A549 (cell line): ENCODE measurements at regions not wholly inside any gene's neighbourhood (a gene's known extent, or its start where the extent isn't known, plus 50 kb on each side); places are given as distances from the start of the nearest gene placed in this dataset.

Source experiments
- ATAC-seq, 2 experiments: fragments of 200-7000 bp in 1 of 2; fragments of >200 bp in 1 of 2; cut with Nextera tagmentation in 1 of 2; cut with Tn5 transposase in 1 of 2; 3 replicates each; pipeline versions ENCODE4 v1.8.0 to v1.9.1; 2018 to 2020; ENCODE audit warnings: mild to moderate bottlenecking in 1 of 2, moderate library complexity in 1 of 2
- CTCF ChIA-PET: fragments of 300-600 bp; sonication (Branson Sonifier 250); formaldehyde crosslinking; extraction: SDS; loops from one replicate; lab custom pipeline; 2021; ENCODE audit warnings: antibody characterized with exemption, inconsistent platforms; lab: Yijun Ruan, JAX
- POLR2A ChIA-PET: fragments of 350-600 bp; formaldehyde crosslinking; extraction: SDS; loops from one replicate; lab custom pipeline; 2021; ENCODE audit warnings: antibody characterized with exemption, inconsistent platforms; lab: Yijun Ruan, JAX
- DNase-seq, 2 experiments: peaks; one replicate each; pipeline versions ENCODE4 v3.0.0 to v3.0.0-alpha.2; 2011 to 2016; ENCODE audit warnings: low read depth in 1 of 2, low spot score in 1 of 2
- FAIRE-seq: peaks from 2 replicates; lab custom pipeline; 2011; peaks lifted over from hg19 to GRCh38; lab: Jason Lieb, UNC
- H3K27ac ChIP-seq, 2 experiments: fragments of >200 bp; sonication (Bioruptor Twin); formaldehyde crosslinking; 3 replicates each; pipeline ENCODE4 v1.5.1; 2016 to 2017
- H3K4me1 ChIP-seq: fragments of >200 bp; sonication (Bioruptor Twin); formaldehyde crosslinking; 3 replicates; pipeline ENCODE4 v1.6.1; 2016
- H3K4me2 ChIP-seq: fragments of >200 bp; sonication (Bioruptor Twin); formaldehyde crosslinking; 3 replicates; pipeline ENCODE4 v1.6.1; 2016
- H3K4me3 ChIP-seq: fragments of >200 bp; sonication (Bioruptor Twin); formaldehyde crosslinking; 3 replicates; pipeline ENCODE4 v1.5.1; 2016
- H3K9me3 ChIP-seq: fragments of >200 bp; sonication (Bioruptor Twin); formaldehyde crosslinking; 3 replicates; pipeline ENCODE4 v1.6.1; 2016
- CBX2 ChIP-seq: fragments of 200-600 bp; sonication (generic); IDR thresholded peaks from 2 replicates; pipeline ENCODE4 v1.6.1; 2016; ENCODE audit warnings: low read depth, mild to moderate bottlenecking, borderline replicate concordance
- CBX8 ChIP-seq: fragments of 200-600 bp; sonication (generic); IDR thresholded peaks from 2 replicates; pipeline ENCODE4 v1.6.1; 2016
- CEBPB ChIP-seq, 2 experiments: fragments of >200 bp in 1 of 2; sonication (Bioruptor Twin) in 1 of 2; formaldehyde crosslinking in 1 of 2; IDR thresholded peaks; 2 replicates each; pipeline ENCODE4 v1.6.1; 2012 to 2016
- CHD4 ChIP-seq: fragments of 200-600 bp; sonication (generic); IDR thresholded peaks from 2 replicates; pipeline ENCODE4 v1.6.1; 2016; ENCODE audit warnings: antibody characterized with exemption, mild to moderate bottlenecking, borderline replicate concordance
- FOSB ChIP-seq: fragments of 250-450 bp; sonication (Bioruptor Pico); IDR thresholded peaks from 2 replicates; pipeline ENCODE4 v1.5.0; 2020; ENCODE audit warnings: mild to moderate bottlenecking, moderate library complexity
- FOSL2 ChIP-seq, 2 experiments: fragments of 450-650 bp in 1 of 2; fragments of >200 bp in 1 of 2; sonication (Bioruptor Twin) in 1 of 2; formaldehyde crosslinking; IDR thresholded peaks; 2 replicates each; pipeline versions ENCODE4 v1.5.0 to v1.6.1; 2016 to 2020; ENCODE audit warnings: mild to moderate bottlenecking in 1 of 2, moderate library complexity in 1 of 2
- GATA3 ChIP-seq: IDR thresholded peaks from 2 replicates; pipeline ENCODE4 v1.6.1; 2012; ENCODE audit warnings: borderline replicate concordance
- HDAC2 ChIP-seq: fragments of 200-600 bp; sonication (generic); IDR thresholded peaks from 2 replicates; pipeline ENCODE4 v1.6.1; 2016
- HOXA7 ChIP-seq: fragments of 250-450 bp; sonication (Bioruptor Pico); IDR thresholded peaks from 2 replicates; pipeline ENCODE4 v1.5.0; 2020; ENCODE audit warnings: mild to moderate bottlenecking, moderate library complexity
- HOXB13 ChIP-seq: fragments of 250-450 bp; sonication (Bioruptor Pico); IDR thresholded peaks from 2 replicates; pipeline ENCODE4 v1.5.0; 2020; ENCODE audit warnings: low read depth, mild to moderate bottlenecking, moderate library complexity
- JUNB ChIP-seq: fragments of >200 bp; sonication (Bioruptor Twin); formaldehyde crosslinking; IDR thresholded peaks from 2 replicates; pipeline ENCODE4 v1.6.1; 2016
- NPAS2 ChIP-seq: fragments of 250-450 bp; sonication (Bioruptor Pico); IDR thresholded peaks from 2 replicates; pipeline ENCODE4 v1.8.0; 2022; ENCODE audit warnings: mild to moderate bottlenecking, moderate library complexity, borderline replicate concordance
- PHF8 ChIP-seq: fragments of 200-600 bp; sonication (generic); IDR thresholded peaks from 2 replicates; pipeline ENCODE4 v1.6.1; 2016; ENCODE audit warnings: low read depth, mild to moderate bottlenecking, antibody characterized with exemption, moderate library complexity, borderline replicate concordance
- POLR2A ChIP-seq: IDR thresholded peaks from 2 replicates; pipeline ENCODE4 v1.6.1; 2012; ENCODE audit warnings: mild to moderate bottlenecking, low read length
- POLR2AphosphoS2 ChIP-seq: conservative IDR thresholded peaks from 2 replicates; pipeline ENCODE4 v1.6.1; 2012; ENCODE audit warnings: low read length, improper control_type of control experiment, inconsistent platforms
- RAD21 ChIP-seq, 2 experiments: fragments of >200 bp in 1 of 2; sonication (Bioruptor Twin) in 1 of 2; formaldehyde crosslinking in 1 of 2; IDR thresholded peaks in 1 of 2; conservative IDR thresholded peaks in 1 of 2; 2 replicates in 1 of 2; 3 replicates in 1 of 2; pipeline ENCODE4 v1.6.1; 2012 to 2018; ENCODE audit warnings: inconsistent platforms in 1 of 2
- RARB ChIP-seq: fragments of 250-450 bp; sonication (Bioruptor Pico); IDR thresholded peaks from 2 replicates; pipeline ENCODE4 v1.8.0; 2021; ENCODE audit warnings: mild to moderate bottlenecking, moderate library complexity
- RFX5 ChIP-seq: fragments of 450-650 bp; IDR thresholded peaks from 2 replicates; pipeline ENCODE4 v1.7.1; 2014; ENCODE audit warnings: antibody characterized with exemption, mild to moderate bottlenecking, moderate library complexity
- SMC3 ChIP-seq: fragments of >200 bp; sonication (Bioruptor Twin); formaldehyde crosslinking; IDR thresholded peaks from 3 replicates; pipeline ENCODE4 v1.6.1; 2018; ENCODE audit warnings: inconsistent platforms
- TP53 ChIP-seq: fragments of 250-450 bp; sonication (Bioruptor Pico); IDR thresholded peaks from 2 replicates; pipeline ENCODE4 v1.5.0; 2021; ENCODE audit warnings: mild to moderate bottlenecking, moderate library complexity
- ZC3H11A ChIP-seq: fragments of 450-650 bp; IDR thresholded peaks from 2 replicates; pipeline ENCODE4 v1.6.1; 2014; ENCODE audit warnings: antibody characterized with exemption, mild to moderate bottlenecking
- WGBS: methylation state at CpG from one replicate; pipeline ENCODE4 v1.1.6; 2017; ENCODE audit errors: missing lambda C conversion rate; 5-methylcytosine and 5-hydroxymethylcytosine counted together
- TF ChIP-seq, protein P1 (sequence below): fragments of 200-600 bp; sonication (generic); IDR thresholded peaks from 2 replicates; pipeline ENCODE4 v1.6.1; 2016; ENCODE audit warnings: antibody characterized with exemption, mild to moderate bottlenecking, moderate library complexity
- TF ChIP-seq, protein P2 (sequence below): IDR thresholded peaks from 2 replicates; pipeline ENCODE4 v1.6.1; 2012
- TF ChIP-seq, protein P3 (sequence below): IDR thresholded peaks from 2 replicates; pipeline ENCODE4 v1.6.1; 2012; ENCODE audit warnings: low read depth, borderline replicate concordance
- TF ChIP-seq, protein P4 (sequence below): IDR thresholded peaks from 2 replicates; pipeline ENCODE4 v1.6.1; 2012

DNA sequence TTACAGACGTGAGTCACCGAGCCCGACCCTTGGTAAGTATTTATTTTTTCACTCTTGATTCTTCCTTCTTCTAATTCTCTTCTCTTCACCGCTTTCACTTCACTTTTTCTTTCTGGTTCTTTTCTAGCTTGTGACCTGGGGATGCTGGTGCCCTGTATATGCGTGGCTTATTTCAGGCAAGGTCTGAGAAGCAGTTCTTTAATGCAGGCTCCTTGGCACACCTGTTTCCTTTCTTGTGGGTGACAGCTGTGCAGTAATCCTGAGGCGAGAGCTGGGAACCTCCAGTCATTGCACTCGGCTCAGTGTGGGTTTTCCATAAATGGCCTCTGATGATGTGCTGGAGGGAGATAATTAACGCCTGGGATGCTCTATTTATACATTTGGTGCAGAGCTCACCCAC is 193.8 kb downstream of the TSN start:
- Histone ChIP-seq H3K4me1 (peaks cover under 1% of the 10 kb centered on the region; the same call in 2 of the 3 replicates), H3K4me3 (no peak overlapping the region), H3K9me3 (no peaks in the 10 kb centered on the region), H3K27ac (no peak overlapping the region), H3K4me2 (no peak overlapping the region)
- FAIRE-seq (no peak), DNase-seq (no peak), ATAC-seq (no peak)
- WGBS = 19% methylated on average over 8 of the region's 8 CpGs
- TF ChIP-seq ZC3H11A (no peak), RARB (CRISPR knock-in tag) (no peak), FOSL2 (IDR thresholded peaks at IDR 0.05) (no peak), FOSL2 (CRISPR knock-in tag; IDR thresholded peaks at IDR 0.05) (no peak), HDAC2 (no peak), HOXA7 (CRISPR knock-in tag) (no peak), TP53 (CRISPR knock-in tag) (no peak), PHF8 (no peak), RAD21 (conservative IDR thresholded peaks at IDR 0.05 in 1 of 2, IDR thresholded peaks at IDR 0.05 in 1 of 2) (no peak), CEBPB (IDR thresholded peaks at IDR 0.05) (no peak), JUNB (no peak), NPAS2 (no peak), CBX2 (no peak), POLR2A (no peak), CBX8 (no peak), SMC3 (no peak), HOXB13 (CRISPR knock-in tag) (no peak), POLR2AphosphoS2 (no peak)
- TF ChIP-seq, protein P1, sequence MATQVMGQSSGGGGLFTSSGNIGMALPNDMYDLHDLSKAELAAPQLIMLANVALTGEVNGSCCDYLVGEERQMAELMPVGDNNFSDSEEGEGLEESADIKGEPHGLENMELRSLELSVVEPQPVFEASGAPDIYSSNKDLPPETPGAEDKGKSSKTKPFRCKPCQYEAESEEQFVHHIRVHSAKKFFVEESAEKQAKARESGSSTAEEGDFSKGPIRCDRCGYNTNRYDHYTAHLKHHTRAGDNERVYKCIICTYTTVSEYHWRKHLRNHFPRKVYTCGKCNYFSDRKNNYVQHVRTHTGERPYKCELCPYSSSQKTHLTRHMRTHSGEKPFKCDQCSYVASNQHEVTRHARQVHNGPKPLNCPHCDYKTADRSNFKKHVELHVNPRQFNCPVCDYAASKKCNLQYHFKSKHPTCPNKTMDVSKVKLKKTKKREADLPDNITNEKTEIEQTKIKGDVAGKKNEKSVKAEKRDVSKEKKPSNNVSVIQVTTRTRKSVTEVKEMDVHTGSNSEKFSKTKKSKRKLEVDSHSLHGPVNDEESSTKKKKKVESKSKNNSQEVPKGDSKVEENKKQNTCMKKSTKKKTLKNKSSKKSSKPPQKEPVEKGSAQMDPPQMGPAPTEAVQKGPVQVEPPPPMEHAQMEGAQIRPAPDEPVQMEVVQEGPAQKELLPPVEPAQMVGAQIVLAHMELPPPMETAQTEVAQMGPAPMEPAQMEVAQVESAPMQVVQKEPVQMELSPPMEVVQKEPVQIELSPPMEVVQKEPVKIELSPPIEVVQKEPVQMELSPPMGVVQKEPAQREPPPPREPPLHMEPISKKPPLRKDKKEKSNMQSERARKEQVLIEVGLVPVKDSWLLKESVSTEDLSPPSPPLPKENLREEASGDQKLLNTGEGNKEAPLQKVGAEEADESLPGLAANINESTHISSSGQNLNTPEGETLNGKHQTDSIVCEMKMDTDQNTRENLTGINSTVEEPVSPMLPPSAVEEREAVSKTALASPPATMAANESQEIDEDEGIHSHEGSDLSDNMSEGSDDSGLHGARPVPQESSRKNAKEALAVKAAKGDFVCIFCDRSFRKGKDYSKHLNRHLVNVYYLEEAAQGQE = no peak
- TF ChIP-seq, protein P2, sequence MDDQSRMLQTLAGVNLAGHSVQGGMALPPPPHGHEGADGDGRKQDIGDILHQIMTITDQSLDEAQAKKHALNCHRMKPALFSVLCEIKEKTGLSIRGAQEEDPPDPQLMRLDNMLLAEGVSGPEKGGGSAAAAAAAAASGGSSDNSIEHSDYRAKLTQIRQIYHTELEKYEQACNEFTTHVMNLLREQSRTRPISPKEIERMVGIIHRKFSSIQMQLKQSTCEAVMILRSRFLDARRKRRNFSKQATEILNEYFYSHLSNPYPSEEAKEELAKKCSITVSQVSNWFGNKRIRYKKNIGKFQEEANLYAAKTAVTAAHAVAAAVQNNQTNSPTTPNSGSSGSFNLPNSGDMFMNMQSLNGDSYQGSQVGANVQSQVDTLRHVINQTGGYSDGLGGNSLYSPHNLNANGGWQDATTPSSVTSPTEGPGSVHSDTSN = no peak
- TF ChIP-seq, protein P3, sequence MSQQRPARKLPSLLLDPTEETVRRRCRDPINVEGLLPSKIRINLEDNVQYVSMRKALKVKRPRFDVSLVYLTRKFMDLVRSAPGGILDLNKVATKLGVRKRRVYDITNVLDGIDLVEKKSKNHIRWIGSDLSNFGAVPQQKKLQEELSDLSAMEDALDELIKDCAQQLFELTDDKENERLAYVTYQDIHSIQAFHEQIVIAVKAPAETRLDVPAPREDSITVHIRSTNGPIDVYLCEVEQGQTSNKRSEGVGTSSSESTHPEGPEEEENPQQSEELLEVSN = no peak
- ChIA-PET CTCF (interaction anchor here (0.7 kb wide), 1 partner anchor 10 kb away, joined by 3 read pairs; no protein-coding TSS in a partner anchor), POLR2A (no interaction called here)

DNA sequence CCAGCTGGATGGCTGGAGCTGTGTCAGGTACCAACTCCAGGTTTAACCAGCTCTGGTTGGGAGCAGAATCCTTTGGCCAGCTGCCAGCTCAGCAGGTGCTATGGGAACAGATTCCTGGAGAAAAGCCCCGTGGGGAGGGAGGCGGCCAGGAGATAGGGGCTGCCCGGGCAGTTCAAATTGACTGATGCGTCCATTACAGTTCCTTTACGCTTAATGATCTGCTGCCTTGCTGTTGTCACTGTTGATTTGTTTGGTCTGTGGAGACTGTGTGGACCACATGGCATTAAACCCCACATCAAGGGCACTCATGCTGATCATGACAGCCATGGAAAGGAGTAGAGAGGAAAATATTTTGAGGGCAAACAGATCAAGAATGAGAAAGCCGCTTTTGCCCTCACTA is 200.0 kb downstream of the TSN start:
- Histone ChIP-seq H3K4me3 (no peak overlapping the region), H3K27ac (no peak overlapping the region), H3K4me1 (no peaks in the 10 kb centered on the region), H3K4me2 (no peak overlapping the region), H3K9me3 (no peaks in the 10 kb centered on the region)
- DNase-seq (no peak), FAIRE-seq (no peak), ATAC-seq (no peak)
- CTCF ChIA-PET = no interaction called here
- POLR2A ChIA-PET = no interaction called here
- TF ChIP-seq NPAS2 (no peak), GATA3 (no peak)
- WGBS = 31% methylated on average over 6 of the region's 6 CpGs

DNA sequence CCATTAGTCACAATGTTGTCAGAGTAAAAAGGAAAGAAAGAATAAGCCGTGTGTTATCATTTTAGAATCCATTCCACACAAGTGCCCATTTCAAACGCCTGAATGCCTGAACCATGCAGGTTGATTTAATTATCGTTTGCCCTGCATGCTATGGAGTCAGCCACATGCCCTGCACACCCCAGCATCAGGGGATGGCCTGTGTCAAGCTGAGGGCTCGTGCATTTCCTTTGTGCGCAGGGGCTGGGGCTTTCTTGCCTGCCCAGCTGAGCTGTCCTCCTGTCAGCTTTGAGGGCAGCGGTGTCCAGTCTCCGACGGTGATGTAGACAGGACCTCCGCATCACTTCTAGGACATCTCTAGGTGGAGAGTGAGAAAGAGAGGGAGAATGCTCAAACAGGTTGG is 200.4 kb downstream of the TSN start:
- no peak overlapping the region for H3K4me2 ChIP-seq
- FAIRE-seq (no peak), DNase-seq (no peak), ATAC-seq (no peak)
- H3K9me3 ChIP-seq = no peaks in the 10 kb centered on the region
- no peak overlapping the region for H3K27ac ChIP-seq
- POLR2A ChIA-PET = no interaction called here
- no peaks in the 10 kb centered on the region for H3K4me1 ChIP-seq
- WGBS = 46% methylated on average over 9 of the region's 9 CpGs
- H3K4me3 ChIP-seq = no peak overlapping the region
- CTCF ChIA-PET = no interaction called here
- no peak for TF ChIP-seq RFX5
- no peak for TF ChIP-seq FOSB
- no peak for TF ChIP-seq CHD4
- TF ChIP-seq, protein P4, sequence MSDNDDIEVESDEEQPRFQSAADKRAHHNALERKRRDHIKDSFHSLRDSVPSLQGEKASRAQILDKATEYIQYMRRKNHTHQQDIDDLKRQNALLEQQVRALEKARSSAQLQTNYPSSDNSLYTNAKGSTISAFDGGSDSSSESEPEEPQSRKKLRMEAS = no peak
- TF ChIP-seq POLR2AphosphoS2 = no peak
- TF ChIP-seq, all 56 proteins: peak for 0
